Testis (tissue), 2 donors: ENCODE measurements at regions not wholly inside any gene's neighbourhood (a gene's known extent, or its start where the extent isn't known, plus 50 kb on each side); places are given as distances from the start of the nearest gene placed in this dataset.

Experiments
- CTCF ChIP-seq, 3 experiments: fragments of 450-650 bp in 2 of 3; fragments of 200-600 bp in 1 of 3; sonication (generic) in 1 of 3; IDR thresholded peaks; one replicate each; pipeline ENCODE4 v1.5.1; 2016 to 2019; ENCODE audit warnings: antibody characterized with exemption in 3 of 3, mild to moderate bottlenecking in 2 of 3, moderate library complexity in 1 of 3
- POLR2A ChIP-seq: fragments of 450-650 bp; IDR thresholded peaks from one replicate; pipeline ENCODE4 v1.6.1; 2017; ENCODE audit warnings: antibody characterized with exemption, mild to moderate bottlenecking, moderate library complexity

- TF ChIP-seq CTCF (IDR thresholded peaks at IDR 0.05): no peak
- TF ChIP-seq POLR2A: no peak
These were observed 173.7 kb downstream of the CENPC start for GRCh38 chr4:67371615-67372014.
